ENCODE measurements at regions not wholly inside any gene's neighbourhood (a gene's known extent, or its start where the extent isn't known, plus 50 kb on each side); places are given as distances from the start of the nearest gene placed in this dataset.

DNA sequence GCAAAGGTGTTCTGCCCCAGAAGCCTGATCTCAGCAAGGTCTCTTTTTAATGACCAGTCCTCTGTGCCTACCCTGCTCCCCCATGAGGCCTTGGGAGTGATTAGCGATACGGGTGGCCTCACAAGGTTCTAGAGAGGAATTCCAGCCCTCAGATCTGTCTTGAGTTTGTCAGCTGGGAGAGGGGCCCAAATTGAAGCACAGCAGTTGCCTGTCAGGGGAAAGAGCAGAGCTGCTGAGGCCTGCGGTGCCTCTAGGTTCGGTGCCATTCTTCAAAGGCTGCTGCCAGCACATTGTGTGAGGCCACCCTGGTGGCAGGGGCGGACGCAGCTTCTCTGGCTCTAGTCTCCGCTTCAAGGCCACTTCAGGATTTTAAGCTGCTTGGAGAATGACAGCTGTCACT is 85.7 kb upstream of the GRIA1 start:
- intact Hi-C loops (cut with DNase I; ENCODE audit: low total_unique reads): no loop called here
- 53% methylated on average over 7 of the region's 7 CpGs; no CpG with 5 or more reads in 1 of the 2 donors for WGBS, 2 donors (ENCODE audit: low coverage in 1 of 2)

GRCh38 chr5:153421676-153422075 is 68.8 kb upstream of the GRIA1 start:
- H3K27ac ChIP-seq: no peak overlapping the region
- intact Hi-C loops (cut with DNase I; ENCODE audit: low total_unique reads): no loop called here
- no peaks in the 10 kb centered on the region for H3K4me1 ChIP-seq
- in situ Hi-C loops (cut with MboI; ENCODE audit: low pct_ligation_motif_present in 1 of 4, low pct_unique_long_range_greater_than_20kb in 1 of 4, low sequenced_read_pairs in 3 of 4): no loop called here
- H3K36me3 ChIP-seq: no peaks in the 10 kb centered on the region
- no peak for DNase-seq
- TF ChIP-seq CTCF (IDR thresholded peaks at IDR 0.05) (no peak), POLR2A (IDR thresholded peaks at IDR 0.05) (no peak), EP300 (IDR thresholded peaks at IDR 0.05; ENCODE audit: low read depth) (no peak), POLR2AphosphoS5 (IDR thresholded peaks at IDR 0.05) (no peak)
- no peak overlapping the region for H3K4me3 ChIP-seq
- no peaks in the 10 kb centered on the region for H3K9me3 ChIP-seq
- H3K27me3 ChIP-seq: no peaks in the 10 kb centered on the region

More for the DNA sequence above, 85.7 kb upstream of the GRIA1 start:
- no peak for TF ChIP-seq CTCF (IDR thresholded peaks at IDR 0.05)
- TF ChIP-seq POLR2A (IDR thresholded peaks at IDR 0.05): no peak
- TF ChIP-seq EP300 (IDR thresholded peaks at IDR 0.05; ENCODE audit: low read depth): no peak
- no peak for TF ChIP-seq POLR2AphosphoS5 (IDR thresholded peaks at IDR 0.05)
- Histone ChIP-seq H3K4me3 (no peak overlapping the region), H3K27me3 (no peaks in the 10 kb centered on the region), H3K9me3 (no peaks in the 10 kb centered on the region), H3K4me1 (no peaks in the 10 kb centered on the region), H3K27ac (no peak overlapping the region), H3K36me3 (no peaks in the 10 kb centered on the region)
- in situ Hi-C loops (cut with MboI; ENCODE audit: low pct_ligation_motif_present in 1 of 4, low pct_unique_long_range_greater_than_20kb in 1 of 4, low sequenced_read_pairs in 3 of 4): no loop called here
- DNase-seq: no peak

DNA sequence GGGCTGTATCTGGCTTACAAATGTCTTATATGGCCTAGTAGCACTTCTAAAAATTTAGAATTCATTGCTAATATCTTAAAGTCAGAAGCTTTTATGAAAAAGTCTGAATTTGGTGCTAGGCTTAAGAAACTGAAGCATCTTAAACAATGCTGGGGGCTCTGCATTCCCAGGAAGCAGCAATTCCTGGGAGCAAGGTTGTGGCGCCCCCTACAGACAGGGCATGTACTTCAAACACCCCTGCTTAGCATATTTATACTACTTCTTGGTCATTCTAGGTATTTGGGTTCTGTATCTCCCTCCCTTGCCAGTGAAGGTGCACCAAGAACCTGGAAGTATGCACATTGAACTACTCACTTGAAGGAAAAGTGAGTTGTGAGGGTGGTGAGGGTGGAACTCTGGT is 64.6 kb upstream of the GRIA1 start:
- WGBS, 2 donors (ENCODE audit: low coverage in 1 of 2): 19% methylated on average over 1 of the region's 1 CpG; no CpG with 5 or more reads in 1 of the 2 donors
- no peak for TF ChIP-seq POLR2AphosphoS5 (IDR thresholded peaks at IDR 0.05)
- TF ChIP-seq POLR2A (IDR thresholded peaks at IDR 0.05): no peak
- TF ChIP-seq EP300 (IDR thresholded peaks at IDR 0.05; ENCODE audit: low read depth): no peak
- TF ChIP-seq CTCF (IDR thresholded peaks at IDR 0.05): no peak
- no peak for DNase-seq
- Histone ChIP-seq H3K4me3 (no peak overlapping the region), H3K27me3 (no peaks in the 10 kb centered on the region), H3K9me3 (no peaks in the 10 kb centered on the region), H3K27ac (no peak overlapping the region), H3K4me1 (no peaks in the 10 kb centered on the region), H3K36me3 (no peaks in the 10 kb centered on the region)
- intact Hi-C loops (cut with DNase I; ENCODE audit: low total_unique reads): no loop called here
- in situ Hi-C loops (cut with MboI; ENCODE audit: low pct_ligation_motif_present in 1 of 4, low pct_unique_long_range_greater_than_20kb in 1 of 4, low sequenced_read_pairs in 3 of 4): no loop called here

DNA sequence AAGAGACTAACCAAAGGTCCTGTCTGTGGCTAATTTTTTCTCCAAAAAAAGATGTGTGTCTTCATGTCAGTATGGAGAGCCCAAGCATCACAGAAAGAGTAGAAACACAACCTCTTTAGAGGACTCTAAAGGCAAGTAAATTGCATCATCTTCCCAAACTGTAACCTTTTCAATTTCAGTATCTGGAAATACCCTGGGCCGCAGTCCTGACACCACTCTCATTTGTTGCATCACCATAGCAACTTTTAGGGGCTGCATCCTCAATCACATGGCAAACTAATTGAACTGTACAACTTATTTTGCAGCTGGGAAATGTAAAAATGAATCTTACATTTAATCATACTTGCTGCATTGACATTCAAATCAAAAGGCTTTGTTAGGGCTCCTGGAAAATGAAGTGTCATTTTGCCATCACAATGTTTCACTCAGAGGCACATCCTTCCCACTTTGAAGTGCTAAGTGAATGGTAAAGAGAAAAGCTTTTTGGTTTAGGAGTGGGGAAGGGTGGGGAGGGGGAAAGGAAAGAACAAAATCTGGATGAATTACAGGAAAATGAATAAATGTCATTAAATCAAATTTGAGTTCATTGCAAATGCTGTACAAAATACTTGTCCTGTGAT is 60.6 kb upstream of the GRIA1 start:
- no peaks in the 10 kb centered on the region for H3K36me3 ChIP-seq
- intact Hi-C loops (cut with DNase I; ENCODE audit: low total_unique reads): no loop called here
- DNase-seq: no peak
- no peaks in the 10 kb centered on the region for H3K27me3 ChIP-seq
- H3K9me3 ChIP-seq: no peaks in the 10 kb centered on the region
- WGBS, 2 donors (ENCODE audit: low coverage in 1 of 2): 69 to 70% methylated on average over 1 of the region's 1 CpG
- H3K27ac ChIP-seq: no peak overlapping the region
- in situ Hi-C loops (cut with MboI; ENCODE audit: low pct_ligation_motif_present in 1 of 4, low pct_unique_long_range_greater_than_20kb in 1 of 4, low sequenced_read_pairs in 3 of 4): no loop called here
- TF ChIP-seq CTCF (IDR thresholded peaks at IDR 0.05): no peak
- no peak for TF ChIP-seq POLR2A (IDR thresholded peaks at IDR 0.05)
- no peak for TF ChIP-seq EP300 (IDR thresholded peaks at IDR 0.05; ENCODE audit: low read depth)
- no peak for TF ChIP-seq POLR2AphosphoS5 (IDR thresholded peaks at IDR 0.05)
- H3K4me3 ChIP-seq: no peak overlapping the region
- H3K4me1 ChIP-seq: no peaks in the 10 kb centered on the region
